IMR-90 (cell line): ENCODE measurements at regions not wholly inside any gene's neighbourhood (a gene's known extent, or its start where the extent isn't known, plus 50 kb on each side); places are given as distances from the start of the nearest gene placed in this dataset.

ENCODE experiments used
- ATAC-seq: fragments of 200-7000 bp; cut with Tn5 transposase; 2 replicates; pipeline ENCODE4 v1.9.1; 2020; ENCODE audit warnings: low read depth, mild to moderate bottlenecking, moderate library complexity
- BruUV-seq: library from RNA; stranded (reverse); fragments of 400-500 nt; replicated peaks from 2 replicates; lab custom pipeline; 2021; lab: Mats Ljungman, UMichigan
- CTCF ChIA-PET: fragments of 300-600 bp; formaldehyde crosslinking; extraction: SDS; loops from one replicate; lab custom pipeline; 2021; ENCODE audit warnings: antibody characterized with exemption; lab: Yijun Ruan, JAX
- POLR2A ChIA-PET: fragments of 300-600 bp; sonication (Branson Sonifier 250); formaldehyde crosslinking; loops from one replicate; lab custom pipeline; 2022; ENCODE audit warnings: antibody characterized with exemption; ENCODE audit not compliant: unreplicated experiment; lab: Charles Lee
- DNase-seq: peaks from one replicate; pipeline ENCODE4 v3.0.0; 2013
- H2AFZ ChIP-seq: replicated peaks from 2 replicates; pipeline ENCODE3; 2013; ENCODE audit warnings: low read length, mild to moderate bottlenecking; ENCODE audit not compliant: poor library complexity
- H2AK5ac ChIP-seq: 2 replicates; pipeline ENCODE4 v1.6.1; 2013; ENCODE audit warnings: low read depth, low read length, inconsistent platforms
- H2AK9ac ChIP-seq: replicated peaks from 2 replicates; pipeline ENCODE3; 2013; ENCODE audit warnings: mild to moderate bottlenecking, low read depth, low read length, moderate library complexity; ENCODE audit not compliant: poor library complexity
- H2BK120ac ChIP-seq: 2 replicates; pipeline ENCODE4 v1.6.1; 2013; ENCODE audit warnings: low read depth, low read length, inconsistent platforms
- H2BK15ac ChIP-seq: 3 replicates; pipeline ENCODE4 v1.6.1; 2013; ENCODE audit warnings: low read depth, low read length, inconsistent platforms
- H2BK20ac ChIP-seq: 2 replicates; pipeline ENCODE4 v1.6.1; 2013; ENCODE audit warnings: low read depth, mild to moderate bottlenecking, inconsistent platforms, low read length, moderate library complexity
- H2BK5ac ChIP-seq: 2 replicates; pipeline ENCODE4 v1.6.1; 2013; ENCODE audit warnings: mild to moderate bottlenecking, low read depth, low read length, inconsistent platforms; ENCODE audit not compliant: poor library complexity, severe bottlenecking
- H3K14ac ChIP-seq: replicated peaks from 2 replicates; pipeline ENCODE4 v1.6.1; 2013; ENCODE audit warnings: low read depth, low read length, inconsistent platforms
- H3K18ac ChIP-seq: 2 replicates; pipeline ENCODE4 v1.6.1; 2013; ENCODE audit warnings: low read depth, low read length, control low read depth
- H3K23ac ChIP-seq: 2 replicates; pipeline ENCODE4 v1.6.1; 2013; ENCODE audit warnings: low read depth, low read length, inconsistent platforms
- H3K27ac ChIP-seq: 2 replicates; pipeline ENCODE4 v1.5.1; 2013; ENCODE audit warnings: mild to moderate bottlenecking, control low read depth, low read length; ENCODE audit not compliant: insufficient read depth
- H3K27me3 ChIP-seq: 2 replicates; pipeline ENCODE4 v1.6.1; 2013; ENCODE audit warnings: low read length; ENCODE audit not compliant: control insufficient read depth, insufficient read depth
- H3K36me3 ChIP-seq: 2 replicates; pipeline ENCODE4 v1.6.1; 2013; ENCODE audit warnings: low read length, mixed read lengths; ENCODE audit not compliant: control insufficient read depth, insufficient read depth
- H3K4ac ChIP-seq: 2 replicates; pipeline ENCODE4 v1.6.1; 2013; ENCODE audit warnings: low read depth, low read length, inconsistent platforms
- H3K4me1 ChIP-seq: 2 replicates; pipeline ENCODE4 v1.6.1; 2013; ENCODE audit warnings: low read length, mixed read lengths; ENCODE audit not compliant: control insufficient read depth, insufficient read depth
- H3K4me2 ChIP-seq: 2 replicates; pipeline ENCODE4 v1.6.1; 2013; ENCODE audit warnings: low read depth, mild to moderate bottlenecking, control low read depth, low read length, moderate library complexity
- H3K4me3 ChIP-seq: 2 replicates; pipeline ENCODE4 v1.5.1; 2013; ENCODE audit warnings: low read depth, mild to moderate bottlenecking, control low read depth, low read length, moderate library complexity; ENCODE audit not compliant: insufficient read depth
- H3K56ac ChIP-seq: 2 replicates; pipeline ENCODE4 v1.6.1; 2013; ENCODE audit warnings: low read length, inconsistent platforms; ENCODE audit not compliant: insufficient read depth; ENCODE audit errors: extremely low read depth
- H3K79me1 ChIP-seq, 2 experiments: 2 replicates each; pipeline ENCODE4 v1.6.1; 2013; ENCODE audit warnings: low read length in 2 of 2, inconsistent platforms in 1 of 2, low read depth in 1 of 2
- H3K9ac ChIP-seq: 2 replicates; pipeline ENCODE4 v1.6.1; 2013; ENCODE audit warnings: low read depth, low read length, control low read depth
- H3K9me1 ChIP-seq: 2 replicates; pipeline ENCODE4 v1.6.1; 2013; ENCODE audit warnings: low read length, inconsistent platforms; ENCODE audit not compliant: insufficient read depth
- H3K9me3 ChIP-seq: 2 replicates; pipeline ENCODE4 v1.6.1; 2013; ENCODE audit warnings: low read length; ENCODE audit not compliant: control insufficient read depth, insufficient read depth
- H4K20me1 ChIP-seq: 2 replicates; pipeline ENCODE4 v1.6.1; 2013; ENCODE audit warnings: low read length, inconsistent platforms; ENCODE audit not compliant: insufficient read depth
- H4K5ac ChIP-seq: 2 replicates; pipeline ENCODE4 v1.6.1; 2013; ENCODE audit warnings: mild to moderate bottlenecking, low read depth, low read length, control low read depth
- H4K8ac ChIP-seq, 2 experiments: 2 replicates each; pipeline ENCODE4 v1.6.1; 2013; ENCODE audit warnings: low read depth in 2 of 2, low read length in 2 of 2, control low read depth in 1 of 2, inconsistent platforms in 1 of 2
- H4K91ac ChIP-seq: 2 replicates; pipeline ENCODE4 v1.6.1; 2013; ENCODE audit warnings: low read depth, low read length, inconsistent platforms; ENCODE audit not compliant: insufficient read depth
- ELK1 ChIP-seq: fragments of 150-350 bp; IDR thresholded peaks from 2 replicates; pipeline ENCODE4 v1.6.1; 2016; ENCODE audit warnings: low read depth, mild to moderate bottlenecking, low read length, moderate library complexity, borderline replicate concordance
- FOS ChIP-seq: fragments of 150-350 bp; IDR thresholded peaks from 2 replicates; pipeline ENCODE4 v1.6.1; 2016; ENCODE audit warnings: low read depth, low read length
- MAFK ChIP-seq: IDR thresholded peaks from 2 replicates; pipeline ENCODE4 v1.6.1; 2012; ENCODE audit warnings: low read depth, low read length, improper control_type of control experiment
- MXI1 ChIP-seq: IDR thresholded peaks from 2 replicates; pipeline ENCODE4 v1.6.1; 2012; ENCODE audit warnings: low read depth, mild to moderate bottlenecking, low read length, moderate library complexity, borderline replicate concordance
- NFE2L2 ChIP-seq: fragments of 150-350 bp; IDR thresholded peaks from 2 replicates; pipeline ENCODE4 v1.6.1; 2016; ENCODE audit warnings: low read depth, mild to moderate bottlenecking, low read length
- POLR2A ChIP-seq: IDR thresholded peaks from 2 replicates; pipeline ENCODE4 v1.6.1; 2012; ENCODE audit warnings: mild to moderate bottlenecking, low read depth, low read length
- RAD21 ChIP-seq: IDR thresholded peaks from 2 replicates; pipeline ENCODE4 v1.6.1; 2012; ENCODE audit warnings: low read length, improper control_type of control experiment
- RFX5 ChIP-seq: IDR thresholded peaks from 2 replicates; pipeline ENCODE4 v1.8.0; 2012; ENCODE audit warnings: low read depth, mild to moderate bottlenecking, low read length, moderate library complexity
- SMC3 ChIP-seq: fragments of 150-350 bp; IDR thresholded peaks from 2 replicates; pipeline ENCODE4 v1.6.1; 2016; ENCODE audit warnings: low read depth, mild to moderate bottlenecking, antibody characterized with exemption, low read length, moderate library complexity
- WGBS, 2 experiments: methylation state at CpG; one replicate each; pipeline versions ENCODE4 v1.1.5 to v1.1.7; 2013; ENCODE audit warnings: missing lambda C conversion rate in 2 of 2; ENCODE audit not compliant: insufficient read length in 1 of 2; ENCODE audit errors: extremely low coverage in 2 of 2; 5-methylcytosine and 5-hydroxymethylcytosine counted together
- dilution Hi-C: fragments of 300-500 bp; cut with HindIII; formaldehyde crosslinking; loops from one replicate; pipeline ENCODE4 v1.14.3; 2018; ENCODE audit warnings: low sequenced_read_pairs; ENCODE audit not compliant: unreplicated experiment
- in situ Hi-C: fragments of 300-500 bp; cut with MboI; formaldehyde crosslinking; loops from 3 replicates; pipeline ENCODE4 v1.14.3; 2019; ENCODE audit warnings: low sequenced_read_pairs, inconsistent platforms, mixed read lengths
- intact Hi-C: fragments of 100-400 bp; cut with micrococcal nuclease; formaldehyde crosslinking; loops from 2 replicates; pipeline ENCODE4 v1.10.0; 2022

GRCh38 chr5:165836046-165836445 is 2330.6 kb downstream of the MAT2B start:
- no peak overlapping the region for H2AFZ ChIP-seq
- DNase-seq, result no peak
- no peak overlapping the region for H4K5ac ChIP-seq
- no peaks in the 10 kb centered on the region for H4K20me1 ChIP-seq
- no peak overlapping the region for H4K8ac ChIP-seq
- TF ChIP-seq SMC3 (no peak), POLR2A (no peak), ELK1 (no peak), MXI1 (no peak), FOS (no peak), MAFK (no peak), RFX5 (no peak), RAD21 (no peak), NFE2L2 (no peak)
- H3K4ac ChIP-seq, result no peak overlapping the region
- no peak overlapping the region for H2BK120ac ChIP-seq
- H2BK15ac ChIP-seq, result no peak overlapping the region
- ATAC-seq, result no peak
- H3K79me1 ChIP-seq, result no peaks in the 10 kb centered on the region
- H3K4me2 ChIP-seq, result no peak overlapping the region
- intact Hi-C loops (no loop called here), in situ Hi-C loops (no loop called here), dilution Hi-C loops (no loop called here)
- CTCF ChIA-PET, result interaction anchor here (0.8 kb wide), 1 partner anchor 8 kb away, joined by 3 read pairs; no protein-coding TSS in a partner anchor
- no peaks in the 10 kb centered on the region for H3K4me1 ChIP-seq
- no peak overlapping the region for H3K23ac ChIP-seq
- no peak overlapping the region for H2AK9ac ChIP-seq
- POLR2A ChIA-PET, result no interaction called here
- no peak overlapping the region for H3K18ac ChIP-seq
- H3K9me1 ChIP-seq, result no peaks in the 10 kb centered on the region
- no peak overlapping the region for H3K14ac ChIP-seq
- no peak overlapping the region for H2BK20ac ChIP-seq
- H2BK5ac ChIP-seq, result no peak overlapping the region
- H3K27ac ChIP-seq, result no peak overlapping the region
- no peaks in the 10 kb centered on the region for H3K27me3 ChIP-seq
- H3K9me3 ChIP-seq, result 0 out of 2 replicates have a peak, but pooled peaks cover 1% of the 10 kb centered on the region
- WGBS, 2 experiments, result no CpG with 5 or more reads among the region's 1 CpG
- no peaks in the 10 kb centered on the region for H3K36me3 ChIP-seq
- BruUV-seq, result no TSS peak
- no peak overlapping the region for H4K91ac ChIP-seq
- H3K4me3 ChIP-seq, result no peak overlapping the region
- no peak overlapping the region for H3K9ac ChIP-seq
- H3K56ac ChIP-seq, result no peak overlapping the region
- H2AK5ac ChIP-seq, result no peak overlapping the region
